ENCODE measurements at regions not wholly inside any gene's neighbourhood (a gene's known extent, or its start where the extent isn't known, plus 50 kb on each side); places are given as distances from the start of the nearest gene placed in this dataset.

DNA sequence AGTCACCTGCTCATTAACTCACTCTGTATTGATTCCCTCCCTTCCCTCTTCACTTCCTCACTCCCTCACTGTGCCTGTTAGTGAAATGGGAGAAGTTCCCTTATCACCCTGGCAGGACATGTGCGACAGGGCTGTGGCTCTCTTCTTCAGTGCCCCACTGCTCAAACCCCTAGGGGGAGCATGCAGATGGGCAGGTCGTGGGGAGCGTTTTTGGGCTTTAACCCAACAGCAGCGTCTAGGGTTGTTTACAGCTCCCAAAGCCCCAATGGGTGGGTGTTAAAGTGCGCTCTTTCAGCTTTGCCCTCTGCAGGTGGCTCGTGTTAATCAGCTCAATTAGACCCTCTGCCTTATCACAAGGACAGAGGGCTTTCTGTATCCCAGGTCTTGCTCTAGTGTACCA is 447.8 kb upstream of the PROK2 start:
- TF ChIP-seq, protein P1, sequence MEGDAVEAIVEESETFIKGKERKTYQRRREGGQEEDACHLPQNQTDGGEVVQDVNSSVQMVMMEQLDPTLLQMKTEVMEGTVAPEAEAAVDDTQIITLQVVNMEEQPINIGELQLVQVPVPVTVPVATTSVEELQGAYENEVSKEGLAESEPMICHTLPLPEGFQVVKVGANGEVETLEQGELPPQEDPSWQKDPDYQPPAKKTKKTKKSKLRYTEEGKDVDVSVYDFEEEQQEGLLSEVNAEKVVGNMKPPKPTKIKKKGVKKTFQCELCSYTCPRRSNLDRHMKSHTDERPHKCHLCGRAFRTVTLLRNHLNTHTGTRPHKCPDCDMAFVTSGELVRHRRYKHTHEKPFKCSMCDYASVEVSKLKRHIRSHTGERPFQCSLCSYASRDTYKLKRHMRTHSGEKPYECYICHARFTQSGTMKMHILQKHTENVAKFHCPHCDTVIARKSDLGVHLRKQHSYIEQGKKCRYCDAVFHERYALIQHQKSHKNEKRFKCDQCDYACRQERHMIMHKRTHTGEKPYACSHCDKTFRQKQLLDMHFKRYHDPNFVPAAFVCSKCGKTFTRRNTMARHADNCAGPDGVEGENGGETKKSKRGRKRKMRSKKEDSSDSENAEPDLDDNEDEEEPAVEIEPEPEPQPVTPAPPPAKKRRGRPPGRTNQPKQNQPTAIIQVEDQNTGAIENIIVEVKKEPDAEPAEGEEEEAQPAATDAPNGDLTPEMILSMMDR (IDR thresholded peaks at IDR 0.05) = no peak
- TF ChIP-seq POLR2A (IDR thresholded peaks at IDR 0.05) (no peak), POLR2AphosphoS5 (IDR thresholded peaks at IDR 0.05; ENCODE audit: insufficient read depth in 1 of 2, low read depth in 1 of 2) (no peak)

Data from vagina (tissue), 2 donors.